ENCODE measurements at regions not wholly inside any gene's neighbourhood (a gene's known extent, or its start where the extent isn't known, plus 50 kb on each side); places are given as distances from the start of the nearest gene placed in this dataset.

DNA sequence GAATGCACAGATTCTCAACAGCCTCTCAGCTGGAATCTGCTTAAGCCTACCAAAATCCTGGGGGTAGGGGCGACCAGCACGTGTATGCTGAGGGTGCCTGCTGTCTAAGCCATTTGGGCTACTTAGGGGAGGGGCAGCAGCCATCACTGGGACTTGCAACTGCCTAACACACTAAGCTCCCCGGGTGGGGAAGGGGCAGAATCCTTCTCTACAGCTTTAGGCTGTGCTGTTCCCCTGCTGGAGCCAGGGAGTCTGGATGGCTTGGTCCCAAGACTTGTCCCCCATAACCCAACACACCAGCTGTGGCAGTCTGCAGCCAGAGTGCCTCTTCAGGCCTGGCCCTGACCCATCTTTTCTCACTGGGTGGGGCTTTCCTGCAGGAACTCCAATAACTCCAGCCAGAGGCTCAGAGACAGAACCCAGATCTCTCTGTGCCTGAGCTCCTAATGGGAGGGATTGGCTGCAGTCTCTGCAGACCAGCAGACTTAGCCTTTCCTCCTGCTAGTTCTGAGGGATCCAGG, 305.4 kb upstream of the RND3 start:
- ChIA-PET CTCF (no interaction called here), POLR2A (no interaction called here)
- DNase-seq (ENCODE audit: low read depth, low spot score) (no peak), ATAC-seq (no peak)
- in situ Hi-C loops (cut with HindIII; ENCODE audit: low pct_unique_long_range_greater_than_20kb, low sequenced_read_pairs), result no loop called here
- Histone ChIP-seq H3K36me3 (ENCODE audit: control insufficient read depth, insufficient read depth, low read length) (no peaks in the 10 kb centered on the region), H3K4me3 (ENCODE audit: low read depth in 2 of 2, low read length in 2 of 2) (no peak overlapping the region), H3K4me1 (ENCODE audit: control insufficient read depth, insufficient read depth, low read length) (no peaks in the 10 kb centered on the region), H3K9me3 (ENCODE audit: control insufficient read depth, insufficient read depth, low read depth, low read length) (peaks cover 10% of the 10 kb centered on the region; the same call in 1 of the 2 replicates), H3K27me3 (ENCODE audit: control insufficient read depth, insufficient read depth, low read length) (no peaks in the 10 kb centered on the region), H3K27ac (ENCODE audit: low read length) (no peak overlapping the region)
- intact Hi-C loops (cut with micrococcal nuclease; ENCODE audit: unreplicated experiment), result no loop called here
- TF ChIP-seq POLR2AphosphoS5 (IDR thresholded peaks at IDR 0.05; ENCODE audit: low read depth, low read length), result no peak
- no peak for TF ChIP-seq TCF7L2 (IDR thresholded peaks at IDR 0.05; ENCODE audit: low read depth, low read length)
- TF ChIP-seq, protein P1, sequence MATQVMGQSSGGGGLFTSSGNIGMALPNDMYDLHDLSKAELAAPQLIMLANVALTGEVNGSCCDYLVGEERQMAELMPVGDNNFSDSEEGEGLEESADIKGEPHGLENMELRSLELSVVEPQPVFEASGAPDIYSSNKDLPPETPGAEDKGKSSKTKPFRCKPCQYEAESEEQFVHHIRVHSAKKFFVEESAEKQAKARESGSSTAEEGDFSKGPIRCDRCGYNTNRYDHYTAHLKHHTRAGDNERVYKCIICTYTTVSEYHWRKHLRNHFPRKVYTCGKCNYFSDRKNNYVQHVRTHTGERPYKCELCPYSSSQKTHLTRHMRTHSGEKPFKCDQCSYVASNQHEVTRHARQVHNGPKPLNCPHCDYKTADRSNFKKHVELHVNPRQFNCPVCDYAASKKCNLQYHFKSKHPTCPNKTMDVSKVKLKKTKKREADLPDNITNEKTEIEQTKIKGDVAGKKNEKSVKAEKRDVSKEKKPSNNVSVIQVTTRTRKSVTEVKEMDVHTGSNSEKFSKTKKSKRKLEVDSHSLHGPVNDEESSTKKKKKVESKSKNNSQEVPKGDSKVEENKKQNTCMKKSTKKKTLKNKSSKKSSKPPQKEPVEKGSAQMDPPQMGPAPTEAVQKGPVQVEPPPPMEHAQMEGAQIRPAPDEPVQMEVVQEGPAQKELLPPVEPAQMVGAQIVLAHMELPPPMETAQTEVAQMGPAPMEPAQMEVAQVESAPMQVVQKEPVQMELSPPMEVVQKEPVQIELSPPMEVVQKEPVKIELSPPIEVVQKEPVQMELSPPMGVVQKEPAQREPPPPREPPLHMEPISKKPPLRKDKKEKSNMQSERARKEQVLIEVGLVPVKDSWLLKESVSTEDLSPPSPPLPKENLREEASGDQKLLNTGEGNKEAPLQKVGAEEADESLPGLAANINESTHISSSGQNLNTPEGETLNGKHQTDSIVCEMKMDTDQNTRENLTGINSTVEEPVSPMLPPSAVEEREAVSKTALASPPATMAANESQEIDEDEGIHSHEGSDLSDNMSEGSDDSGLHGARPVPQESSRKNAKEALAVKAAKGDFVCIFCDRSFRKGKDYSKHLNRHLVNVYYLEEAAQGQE (IDR thresholded peaks at IDR 0.05; ENCODE audit: insufficient read depth in 1 of 2, low read depth in 2 of 2, low read length in 1 of 2), result no peak
- no peak for TF ChIP-seq SIN3A (IDR thresholded peaks at IDR 0.05; ENCODE audit: borderline replicate concordance, insufficient read depth, low read depth, low read length)
- TF ChIP-seq, protein P2, sequence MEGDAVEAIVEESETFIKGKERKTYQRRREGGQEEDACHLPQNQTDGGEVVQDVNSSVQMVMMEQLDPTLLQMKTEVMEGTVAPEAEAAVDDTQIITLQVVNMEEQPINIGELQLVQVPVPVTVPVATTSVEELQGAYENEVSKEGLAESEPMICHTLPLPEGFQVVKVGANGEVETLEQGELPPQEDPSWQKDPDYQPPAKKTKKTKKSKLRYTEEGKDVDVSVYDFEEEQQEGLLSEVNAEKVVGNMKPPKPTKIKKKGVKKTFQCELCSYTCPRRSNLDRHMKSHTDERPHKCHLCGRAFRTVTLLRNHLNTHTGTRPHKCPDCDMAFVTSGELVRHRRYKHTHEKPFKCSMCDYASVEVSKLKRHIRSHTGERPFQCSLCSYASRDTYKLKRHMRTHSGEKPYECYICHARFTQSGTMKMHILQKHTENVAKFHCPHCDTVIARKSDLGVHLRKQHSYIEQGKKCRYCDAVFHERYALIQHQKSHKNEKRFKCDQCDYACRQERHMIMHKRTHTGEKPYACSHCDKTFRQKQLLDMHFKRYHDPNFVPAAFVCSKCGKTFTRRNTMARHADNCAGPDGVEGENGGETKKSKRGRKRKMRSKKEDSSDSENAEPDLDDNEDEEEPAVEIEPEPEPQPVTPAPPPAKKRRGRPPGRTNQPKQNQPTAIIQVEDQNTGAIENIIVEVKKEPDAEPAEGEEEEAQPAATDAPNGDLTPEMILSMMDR (IDR thresholded peaks at IDR 0.05), result no peak
- BruUV-seq (replicated peaks), result no TSS peak

DNA sequence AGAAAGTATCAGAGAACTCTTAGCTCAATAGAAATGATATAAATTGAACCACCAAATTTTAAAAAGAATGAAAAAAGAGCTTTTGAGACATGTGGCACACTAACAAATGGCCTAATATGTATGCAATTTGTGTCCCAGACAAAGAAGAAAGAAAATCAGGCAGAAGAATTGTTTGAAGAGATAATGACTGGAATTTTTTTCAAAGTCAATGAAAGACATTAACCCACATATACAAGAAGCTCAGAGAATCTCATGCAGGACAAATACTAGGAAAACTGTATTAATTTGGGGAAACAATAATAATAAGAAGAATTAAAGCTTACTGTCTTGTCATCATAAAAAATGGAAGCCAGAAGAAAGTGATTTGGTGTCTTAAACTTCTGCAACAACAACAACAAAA, 304.1 kb upstream of the RND3 start:
- CTCF ChIA-PET, result no interaction called here
- ATAC-seq (no peak), DNase-seq (ENCODE audit: low read depth, low spot score) (no peak)
- no peak for TF ChIP-seq POLR2AphosphoS5 (IDR thresholded peaks at IDR 0.05; ENCODE audit: low read depth, low read length)
- in situ Hi-C loops (cut with HindIII; ENCODE audit: low pct_unique_long_range_greater_than_20kb, low sequenced_read_pairs) (no loop called here), intact Hi-C loops (cut with micrococcal nuclease; ENCODE audit: unreplicated experiment) (no loop called here)
- Histone ChIP-seq H3K4me3 (ENCODE audit: low read depth in 2 of 2, low read length in 2 of 2) (no peak overlapping the region), H3K9me3 (ENCODE audit: control insufficient read depth, insufficient read depth, low read depth, low read length) (peaks cover 10% of the 10 kb centered on the region; the same call in 1 of the 2 replicates), H3K27ac (ENCODE audit: low read length) (no peak overlapping the region), H3K27me3 (ENCODE audit: control insufficient read depth, insufficient read depth, low read length) (no peaks in the 10 kb centered on the region), H3K36me3 (ENCODE audit: control insufficient read depth, insufficient read depth, low read length) (no peaks in the 10 kb centered on the region), H3K4me1 (ENCODE audit: control insufficient read depth, insufficient read depth, low read length) (no peaks in the 10 kb centered on the region)
- POLR2A ChIA-PET, result no interaction called here
- no TSS peak for BruUV-seq (replicated peaks)

DNA sequence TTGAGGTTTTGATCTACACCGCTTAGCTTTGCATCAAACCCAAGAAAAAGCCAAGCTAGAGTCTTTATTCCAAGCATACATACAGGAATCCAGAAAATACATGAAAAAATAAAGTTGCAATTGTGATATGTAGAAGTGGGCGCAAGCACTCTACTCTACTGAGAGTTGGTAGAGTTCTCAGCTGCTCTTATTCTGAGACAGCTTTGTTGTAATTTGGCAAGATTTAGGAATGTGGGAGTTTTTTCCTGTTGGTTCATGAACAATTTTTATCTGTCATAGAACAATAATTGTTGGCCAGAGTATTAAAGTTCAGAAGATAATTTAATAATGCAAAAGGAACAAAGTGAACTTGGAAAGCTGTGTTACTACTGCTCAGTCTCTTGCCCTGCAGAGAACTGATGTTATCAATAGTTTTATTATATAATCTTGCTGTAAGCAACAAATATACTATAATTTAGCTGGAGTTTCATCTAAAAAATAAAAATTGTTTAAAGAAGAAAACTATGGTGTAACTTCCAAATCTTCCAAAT, 302.0 kb upstream of the RND3 start:
- Histone ChIP-seq H3K4me1 (ENCODE audit: control insufficient read depth, insufficient read depth, low read length) (no peaks in the 10 kb centered on the region), H3K27me3 (ENCODE audit: control insufficient read depth, insufficient read depth, low read length) (no peaks in the 10 kb centered on the region), H3K36me3 (ENCODE audit: control insufficient read depth, insufficient read depth, low read length) (no peaks in the 10 kb centered on the region), H3K4me3 (ENCODE audit: low read depth in 2 of 2, low read length in 2 of 2) (no peak overlapping the region), H3K9me3 (ENCODE audit: control insufficient read depth, insufficient read depth, low read depth, low read length) (peaks cover 10% of the 10 kb centered on the region; the same call in 1 of the 2 replicates), H3K27ac (ENCODE audit: low read length) (no peak overlapping the region)
- DNase-seq (ENCODE audit: low read depth, low spot score), result no peak
- in situ Hi-C loops (cut with HindIII; ENCODE audit: low pct_unique_long_range_greater_than_20kb, low sequenced_read_pairs), result no loop called here
- TF ChIP-seq, protein P1 (IDR thresholded peaks at IDR 0.05; ENCODE audit: insufficient read depth in 1 of 2, low read depth in 2 of 2, low read length in 1 of 2), result no peak
- TF ChIP-seq POLR2AphosphoS5 (IDR thresholded peaks at IDR 0.05; ENCODE audit: low read depth, low read length) (no peak), TCF7L2 (IDR thresholded peaks at IDR 0.05; ENCODE audit: low read depth, low read length) (no peak), SIN3A (IDR thresholded peaks at IDR 0.05; ENCODE audit: borderline replicate concordance, insufficient read depth, low read depth, low read length) (no peak)
- TF ChIP-seq, protein P2 (IDR thresholded peaks at IDR 0.05), result no peak
- ATAC-seq, result no peak
- BruUV-seq (replicated peaks), result no TSS peak
- ChIA-PET POLR2A (no interaction called here), CTCF (no interaction called here)
- intact Hi-C loops (cut with micrococcal nuclease; ENCODE audit: unreplicated experiment), result no loop called here
